ENCODE measurements at regions not wholly inside any gene's neighbourhood (a gene's known extent, or its start where the extent isn't known, plus 50 kb on each side); places are given as distances from the start of the nearest gene placed in this dataset.
"Not testable (repeated sequence)": the region's sequence is repeated elsewhere in the genome, so short reads cannot be mapped to it uniquely, and the experiment has no call there.

- DNase-seq (ENCODE audit: low read depth, low spot score): no peak
These were observed 515.1 kb upstream of the ZFP42 start for GRCh38 chr4:187480146-187481145.

- DNase-seq (ENCODE audit: low read depth, low spot score): no peak
These were observed 511.4 kb upstream of the ZFP42 start for GRCh38 chr4:187484186-187484585.

- no peak for DNase-seq (ENCODE audit: low read depth, low spot score)
These were observed 509.9 kb upstream of the ZFP42 start for GRCh38 chr4:187485676-187486075.

DNA sequence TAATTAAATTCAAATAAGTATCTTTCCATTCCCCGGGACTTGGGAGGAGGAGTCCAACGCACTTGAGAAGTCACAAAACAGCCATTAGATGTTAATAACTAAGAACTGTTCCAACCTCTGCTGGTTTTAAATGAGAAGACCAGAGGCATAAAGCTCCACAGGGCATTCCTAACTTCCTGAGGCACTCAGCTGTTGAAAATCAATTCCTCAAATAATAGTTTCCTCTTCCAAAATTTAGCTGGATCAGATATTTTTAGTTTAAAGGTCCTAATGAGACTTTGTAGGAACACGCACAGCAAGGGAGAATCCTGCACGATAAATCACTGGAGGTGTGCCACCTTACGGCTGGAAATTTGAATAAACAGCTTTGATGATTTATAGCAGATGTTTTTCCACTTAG is 504.3 kb upstream of the ZFP42 start:
- DNase-seq (ENCODE audit: low read depth, low spot score): no peak

GRCh38 chr4:187491959-187492358 is 503.6 kb upstream of the ZFP42 start:
- no peak for DNase-seq (ENCODE audit: low read depth, low spot score)

GRCh38 chr4:187493661-187494060 is 501.9 kb upstream of the ZFP42 start:
- DNase-seq (ENCODE audit: low read depth, low spot score): no peak

- DNase-seq (ENCODE audit: low read depth, low spot score): no peak
These were observed 495.6 kb upstream of the ZFP42 start for GRCh38 chr4:187499956-187500355.

DNA sequence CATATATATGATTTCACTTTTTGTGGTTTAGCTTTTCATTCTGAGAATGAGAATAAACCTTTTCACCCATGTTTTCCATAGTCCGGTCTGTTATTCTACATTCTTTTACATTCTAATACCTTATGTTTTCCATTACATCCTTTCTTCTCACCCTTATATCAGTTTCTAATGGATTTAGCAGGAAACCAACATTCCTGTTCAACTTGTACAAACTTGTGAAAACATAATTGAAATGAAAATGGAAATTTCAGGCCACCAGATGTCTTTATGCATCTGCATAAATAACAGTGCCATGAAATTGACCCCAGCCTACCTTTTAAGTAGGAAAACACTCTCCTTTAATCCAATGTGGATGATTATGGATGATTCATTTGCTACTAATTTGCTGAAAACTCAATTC is 494.8 kb upstream of the ZFP42 start:
- no peak for DNase-seq (ENCODE audit: low read depth, low spot score)

DNA sequence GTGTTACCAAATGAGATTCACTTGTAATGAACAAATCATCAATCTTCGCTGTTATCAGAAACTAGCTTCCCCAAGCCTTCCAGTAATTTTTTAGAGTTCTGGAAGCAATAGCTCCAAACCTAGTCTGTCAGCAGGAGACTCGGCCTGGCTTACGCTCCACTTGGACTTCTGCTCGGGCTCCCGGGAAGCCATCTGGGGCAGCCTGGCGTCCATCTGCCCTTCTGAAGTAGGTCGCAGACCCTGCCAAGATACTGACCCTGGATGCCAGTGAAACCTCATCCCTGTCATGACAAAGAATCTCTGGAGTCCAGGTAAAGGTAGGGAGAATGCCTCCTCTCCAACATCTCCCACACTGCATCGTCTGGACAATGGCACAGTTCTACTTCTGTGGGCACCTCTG is 493.8 kb upstream of the ZFP42 start:
- no peak for DNase-seq (ENCODE audit: low read depth, low spot score)

GRCh38 chr4:187504974-187505797 is 490.4 kb upstream of the ZFP42 start:
- no peak for DNase-seq (ENCODE audit: low read depth, low spot score)

- not testable (repeated sequence) for DNase-seq (ENCODE audit: low read depth, low spot score)
These were observed 489.8 kb upstream of the ZFP42 start for GRCh38 chr4:187505798-187506141.

DNA sequence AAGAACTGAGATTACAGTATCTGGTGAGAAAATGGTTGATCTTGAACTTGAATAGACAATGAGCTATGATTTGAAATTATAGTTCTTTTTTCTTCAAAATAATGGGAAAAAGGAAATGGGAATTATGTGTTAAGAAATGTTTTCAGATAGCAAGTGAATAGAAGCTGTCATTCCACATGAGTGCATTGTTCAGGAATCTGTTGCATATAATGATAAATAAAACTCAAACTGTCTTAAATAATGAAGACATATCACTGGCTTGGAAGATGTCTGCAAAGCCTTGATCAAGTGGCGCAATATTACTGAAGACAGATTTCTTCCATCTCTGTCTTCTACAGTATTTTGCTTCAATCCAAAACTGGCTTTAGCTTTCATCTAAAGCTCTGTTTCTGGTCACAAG is 479.3 kb upstream of the ZFP42 start:
- no peak for DNase-seq (ENCODE audit: low read depth, low spot score)

DNA sequence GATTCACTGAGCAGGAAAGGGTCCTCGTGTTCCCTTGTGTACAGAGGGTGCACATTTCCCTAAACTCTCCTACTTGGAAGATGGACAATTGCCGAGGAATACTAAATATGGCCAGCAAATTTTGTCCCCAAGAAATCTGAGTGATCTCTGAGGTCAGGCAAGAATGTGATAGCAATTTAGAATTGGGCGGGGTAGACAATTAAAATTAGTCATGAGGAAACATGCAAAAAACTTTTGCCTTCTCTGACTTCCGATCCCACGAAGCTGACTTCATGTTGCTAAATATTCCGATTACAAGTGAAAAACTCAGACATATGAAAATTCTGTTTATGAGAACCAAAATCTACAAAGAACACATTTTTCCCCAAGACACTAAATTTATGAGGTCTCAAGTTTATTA is 453.9 kb upstream of the ZFP42 start:
- DNase-seq (ENCODE audit: low read depth, low spot score): no peak

GRCh38 chr4:187544461-187545053 is 451.0 kb upstream of the ZFP42 start:
- DNase-seq (ENCODE audit: low read depth, low spot score): no peak

- DNase-seq (ENCODE audit: low read depth, low spot score): no peak
These were observed 448.3 kb upstream of the ZFP42 start for GRCh38 chr4:187547316-187547715.

- no peak for DNase-seq (ENCODE audit: low read depth, low spot score)
These were observed 445.2 kb upstream of the ZFP42 start for GRCh38 chr4:187550256-187550950.

- DNase-seq (ENCODE audit: low read depth, low spot score): no peak
These were observed 442.8 kb upstream of the ZFP42 start for GRCh38 chr4:187552781-187553180.

DNA sequence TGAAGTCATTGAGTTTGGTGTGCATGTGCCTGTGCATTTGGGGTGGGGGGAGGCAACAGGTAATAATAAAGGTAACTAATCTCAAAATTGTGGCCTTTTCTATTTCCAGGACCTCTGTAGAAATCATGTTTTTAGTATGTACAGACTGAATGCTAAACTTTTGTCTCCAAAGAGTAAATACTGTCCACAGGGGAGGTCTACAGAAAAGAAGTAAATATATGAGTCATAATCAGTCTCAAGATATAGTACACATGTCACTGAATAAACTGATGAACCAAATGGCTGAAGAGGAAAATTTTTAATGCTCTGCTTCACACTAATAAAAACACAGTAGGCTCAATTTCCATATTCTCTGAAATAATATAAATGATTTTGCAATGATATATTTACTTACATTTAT is 440.4 kb upstream of the ZFP42 start:
- DNase-seq (ENCODE audit: low read depth, low spot score): no peak

DNA sequence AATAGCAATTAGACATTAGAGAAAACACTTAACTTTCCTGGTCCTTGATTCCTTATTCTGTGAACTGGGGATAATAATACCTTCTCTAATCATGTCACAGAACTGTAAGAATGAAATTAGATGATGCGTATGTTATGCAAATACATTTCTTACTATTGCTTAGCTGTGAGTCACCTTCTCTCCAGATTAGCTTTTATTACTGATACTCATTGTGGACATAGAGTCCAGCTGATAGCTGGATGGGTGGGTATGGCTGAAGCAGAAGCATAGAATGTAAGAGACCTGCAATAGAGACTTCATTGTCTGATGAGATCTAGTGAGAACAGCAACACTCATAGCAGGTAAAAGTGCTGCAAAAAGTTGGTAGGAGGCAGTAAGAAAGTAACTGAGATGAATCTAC is 437.2 kb upstream of the ZFP42 start:
- no peak for DNase-seq (ENCODE audit: low read depth, low spot score)

DNA sequence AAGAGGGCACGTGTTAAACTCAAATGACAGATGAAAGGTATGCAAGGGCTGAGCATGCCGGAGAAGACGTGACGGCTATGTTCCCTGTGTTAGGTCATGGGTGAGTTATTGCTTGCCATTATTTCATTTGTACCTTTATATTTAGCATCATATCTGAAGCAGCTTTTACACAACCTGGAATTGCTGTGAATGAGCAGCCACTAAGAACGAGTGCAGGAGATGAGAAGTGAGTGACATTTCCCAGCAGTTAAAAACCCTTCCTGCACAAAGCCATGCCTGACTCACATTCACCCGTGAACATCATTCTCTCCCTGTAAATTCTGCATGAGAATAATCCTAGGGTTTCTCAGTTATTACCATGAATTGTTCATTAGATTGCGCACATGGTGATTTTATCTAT is 433.2 kb upstream of the ZFP42 start:
- DNase-seq (ENCODE audit: low read depth, low spot score): no peak

DNA sequence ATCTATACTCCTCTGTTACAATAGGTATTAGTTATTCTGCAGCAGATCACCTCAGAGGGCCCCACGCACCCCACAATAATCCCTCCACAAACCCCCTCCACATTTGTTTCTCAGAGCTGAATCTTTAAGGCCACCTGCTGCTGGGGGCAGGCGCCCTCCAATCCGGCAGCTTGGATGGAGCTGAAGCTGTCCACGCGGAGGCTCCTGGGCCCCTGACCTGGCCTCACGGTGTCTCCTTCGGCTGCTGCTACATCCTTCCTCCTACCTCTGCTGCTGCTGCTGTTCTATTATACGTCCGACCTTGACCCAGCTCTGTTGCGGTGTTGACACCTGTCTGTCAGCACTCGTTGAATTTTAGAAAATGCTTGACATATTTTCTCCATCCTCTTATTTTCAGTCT is 430.2 kb upstream of the ZFP42 start:
- no peak for DNase-seq (ENCODE audit: low read depth, low spot score)

GRCh38 chr4:187569871-187570270 is 425.7 kb upstream of the ZFP42 start:
- no peak for DNase-seq (ENCODE audit: low read depth, low spot score)
